HG03439 (cell line): ENCODE measurements at regions not wholly inside any gene's neighbourhood (a gene's known extent, or its start where the extent isn't known, plus 50 kb on each side); places are given as distances from the start of the nearest gene placed in this dataset.

Experiments used
- ATAC-seq: cut with Tn5 transposase; IDR thresholded peaks from one replicate; pipeline ENCODE4 v1.9.1; 2021; ENCODE audit warnings: mild to moderate bottlenecking, moderate library complexity; ENCODE audit not compliant: unreplicated experiment

GRCh38 chr12:92213166-92213565 lies 67.5 kb upstream of the BTG1 start:
- ATAC-seq = no peak

- ATAC-seq = peak; percentile 61
Observed at GRCh38 chr12:92210071-92210470, 64.4 kb upstream of the BTG1 start.

- peak; percentile 67 for ATAC-seq
Observed at GRCh38 chr12:92208613-92209121, 63.0 kb upstream of the BTG1 start.

GRCh38 chr12:92206596-92206995 lies 61.0 kb upstream of the BTG1 start:
- no peak for ATAC-seq

- ATAC-seq = no peak
Observed at GRCh38 chr12:92206011-92206410, 60.4 kb upstream of the BTG1 start.

- ATAC-seq = no peak
Observed at GRCh38 chr12:92199819-92200576, 54.4 kb upstream of the BTG1 start.

- no peak for ATAC-seq
Observed at GRCh38 chr12:92197815-92198214, 52.2 kb upstream of the BTG1 start.

- ATAC-seq = no peak
Observed at GRCh38 chr12:92196368-92196767, 50.7 kb upstream of the BTG1 start.
